Activated CD4-positive, alpha-beta T cell treated with anti-CD3 and anti-CD28 coated beads, Interleukin-2, amount 10 ng/mL, durations not matched to agents 7 days and 5 days (primary cell): ENCODE measurements at regions not wholly inside any gene's neighbourhood (a gene's known extent, or its start where the extent isn't known, plus 50 kb on each side); places are given as distances from the start of the nearest gene placed in this dataset.

Experiments
- CTCF ChIA-PET: fragments of 350-600 bp; sonication (Branson Sonifier 250); formaldehyde crosslinking; loops from one replicate; lab custom pipeline; 2021; ENCODE audit warnings: antibody characterized with exemption; lab: Charles Lee
- POLR2A ChIA-PET: fragments of 350-600 bp; sonication (Branson Sonifier 250); formaldehyde crosslinking; loops from one replicate; lab custom pipeline; 2021; ENCODE audit warnings: antibody characterized with exemption; lab: Charles Lee
- DNase-seq: peaks from one replicate; pipeline ENCODE4 v3.0.0-alpha.2; 2020
- H3K27ac Mint-ChIP-seq: one replicate; pipeline ENCODE4 v1.8.0; 2021; ENCODE audit warnings: mild to moderate bottlenecking, moderate library complexity, mixed read lengths
- H3K27me3 Mint-ChIP-seq: one replicate; pipeline ENCODE4 v1.8.0; 2021; ENCODE audit warnings: mixed read lengths
- H3K36me3 Mint-ChIP-seq: one replicate; pipeline ENCODE4 v1.8.0; 2021; ENCODE audit warnings: low read depth, mixed read lengths
- H3K4me1 Mint-ChIP-seq: one replicate; pipeline ENCODE4 v1.8.0; 2021; ENCODE audit warnings: mixed read lengths
- H3K4me3 Mint-ChIP-seq: one replicate; pipeline ENCODE4 v1.8.0; 2021; ENCODE audit warnings: mild to moderate bottlenecking, moderate library complexity, mixed read lengths
- H3K9me3 Mint-ChIP-seq: one replicate; pipeline ENCODE4 v1.8.0; 2021; ENCODE audit warnings: mixed read lengths

GRCh38 chr1:208499601-208500000, 255.4 kb upstream of the PLXNA2 start:
- no peak overlapping the region for H3K4me3 Mint-ChIP-seq
- no peaks in the 10 kb centered on the region for H3K36me3 Mint-ChIP-seq
- no peaks in the 10 kb centered on the region for H3K9me3 Mint-ChIP-seq
- DNase-seq = no peak
- no peak overlapping the region for H3K27ac Mint-ChIP-seq
- ChIA-PET POLR2A (no interaction called here), CTCF (no interaction called here)
- peaks cover 2% of the 10 kb centered on the region for H3K27me3 Mint-ChIP-seq
- no peaks in the 10 kb centered on the region for H3K4me1 Mint-ChIP-seq

- no peak overlapping the region for H3K27ac Mint-ChIP-seq
- H3K9me3 Mint-ChIP-seq = no peaks in the 10 kb centered on the region
- no peaks in the 10 kb centered on the region for H3K36me3 Mint-ChIP-seq
- H3K4me3 Mint-ChIP-seq = no peak overlapping the region
- H3K4me1 Mint-ChIP-seq = no peaks in the 10 kb centered on the region
- ChIA-PET CTCF (no interaction called here), POLR2A (no interaction called here)
- DNase-seq = no peak
- no peaks in the 10 kb centered on the region for H3K27me3 Mint-ChIP-seq
Observed at GRCh38 chr1:208500375-208500774, 256.2 kb upstream of the PLXNA2 start.

GRCh38 chr1:208501542-208501941, 257.4 kb upstream of the PLXNA2 start:
- CTCF ChIA-PET = no interaction called here
- H3K27me3 Mint-ChIP-seq = no peaks in the 10 kb centered on the region
- H3K27ac Mint-ChIP-seq = no peak overlapping the region
- no peak overlapping the region for H3K4me3 Mint-ChIP-seq
- POLR2A ChIA-PET = no interaction called here
- H3K36me3 Mint-ChIP-seq = no peaks in the 10 kb centered on the region
- H3K4me1 Mint-ChIP-seq = no peaks in the 10 kb centered on the region
- no peaks in the 10 kb centered on the region for H3K9me3 Mint-ChIP-seq
- no peak for DNase-seq

DNA sequence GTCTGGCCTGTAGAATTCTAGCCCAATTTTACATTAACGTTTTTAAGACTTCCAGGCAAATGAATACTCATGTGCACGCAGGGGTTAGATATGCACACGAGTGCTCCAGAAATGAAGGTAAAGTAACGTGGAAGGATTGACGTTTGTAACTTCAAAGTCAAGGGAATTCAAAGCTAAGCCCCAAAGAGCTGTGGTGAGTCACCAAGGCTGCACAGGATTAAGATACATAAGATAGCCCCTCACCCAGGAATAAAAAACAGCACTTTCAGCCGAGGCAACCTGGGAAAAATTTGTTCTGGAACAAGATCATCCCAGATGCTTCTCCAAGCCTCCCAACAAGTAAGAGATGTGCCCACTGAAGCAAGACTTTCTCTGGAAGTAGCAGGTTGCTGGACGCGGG, 259.6 kb upstream of the PLXNA2 start:
- no peak overlapping the region for H3K4me3 Mint-ChIP-seq
- H3K9me3 Mint-ChIP-seq = no peaks in the 10 kb centered on the region
- CTCF ChIA-PET = no interaction called here
- POLR2A ChIA-PET = no interaction called here
- no peak for DNase-seq
- no peaks in the 10 kb centered on the region for H3K4me1 Mint-ChIP-seq
- H3K27me3 Mint-ChIP-seq = no peaks in the 10 kb centered on the region
- H3K36me3 Mint-ChIP-seq = no peaks in the 10 kb centered on the region
- H3K27ac Mint-ChIP-seq = no peak overlapping the region

GRCh38 chr1:208506812-208507211, 262.6 kb upstream of the PLXNA2 start:
- Mint-ChIP-seq H3K9me3 (no peaks in the 10 kb centered on the region), H3K36me3 (no peaks in the 10 kb centered on the region), H3K4me3 (no peak overlapping the region), H3K27ac (no peak overlapping the region), H3K4me1 (no peaks in the 10 kb centered on the region), H3K27me3 (no peaks in the 10 kb centered on the region)
- DNase-seq = no peak
- ChIA-PET CTCF (interaction anchor here (0.7 kb wide), 1 partner anchor 299 kb away, joined by 3 read pairs; no protein-coding TSS in a partner anchor), POLR2A (no interaction called here)

DNA sequence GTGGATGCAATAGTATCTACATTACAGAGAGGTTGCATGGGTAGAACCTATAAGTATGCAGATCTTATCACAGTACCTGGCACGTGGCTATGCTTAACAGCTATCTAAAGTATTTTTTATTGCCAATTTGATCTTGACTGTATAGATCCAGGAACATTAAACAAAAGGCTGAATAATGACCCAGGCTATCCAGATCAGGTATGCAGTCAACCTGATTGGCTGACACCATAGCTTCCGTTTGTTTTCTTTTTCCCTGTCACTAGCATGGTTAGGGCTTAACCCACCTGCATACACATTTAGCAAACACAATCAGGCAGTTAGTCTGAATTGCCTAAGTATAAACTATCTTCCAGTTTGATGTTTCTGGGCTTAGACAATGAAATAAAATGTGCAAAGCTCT, 264.9 kb upstream of the PLXNA2 start:
- Mint-ChIP-seq H3K27ac (no peak overlapping the region), H3K4me3 (no peak overlapping the region), H3K9me3 (no peaks in the 10 kb centered on the region), H3K27me3 (peaks cover 4% of the 10 kb centered on the region), H3K4me1 (no peaks in the 10 kb centered on the region), H3K36me3 (no peaks in the 10 kb centered on the region)
- ChIA-PET POLR2A (no interaction called here), CTCF (no interaction called here)
- DNase-seq = no peak

- ChIA-PET POLR2A (no interaction called here), CTCF (no interaction called here)
- DNase-seq = no peak
- peaks cover 4% of the 10 kb centered on the region for H3K27me3 Mint-ChIP-seq
- H3K4me1 Mint-ChIP-seq = no peaks in the 10 kb centered on the region
- H3K27ac Mint-ChIP-seq = no peak overlapping the region
- no peaks in the 10 kb centered on the region for H3K36me3 Mint-ChIP-seq
- H3K4me3 Mint-ChIP-seq = no peak overlapping the region
- no peaks in the 10 kb centered on the region for H3K9me3 Mint-ChIP-seq
Observed at GRCh38 chr1:208510192-208510952, 266.2 kb upstream of the PLXNA2 start.

GRCh38 chr1:208511242-208511860, 267.2 kb upstream of the PLXNA2 start:
- peaks cover 4% of the 10 kb centered on the region for H3K27me3 Mint-ChIP-seq
- ChIA-PET CTCF (no interaction called here), POLR2A (no interaction called here)
- no peak overlapping the region for H3K27ac Mint-ChIP-seq
- H3K4me3 Mint-ChIP-seq = no peak overlapping the region
- no peak for DNase-seq
- no peaks in the 10 kb centered on the region for H3K9me3 Mint-ChIP-seq
- no peaks in the 10 kb centered on the region for H3K4me1 Mint-ChIP-seq
- H3K36me3 Mint-ChIP-seq = no peaks in the 10 kb centered on the region

DNA sequence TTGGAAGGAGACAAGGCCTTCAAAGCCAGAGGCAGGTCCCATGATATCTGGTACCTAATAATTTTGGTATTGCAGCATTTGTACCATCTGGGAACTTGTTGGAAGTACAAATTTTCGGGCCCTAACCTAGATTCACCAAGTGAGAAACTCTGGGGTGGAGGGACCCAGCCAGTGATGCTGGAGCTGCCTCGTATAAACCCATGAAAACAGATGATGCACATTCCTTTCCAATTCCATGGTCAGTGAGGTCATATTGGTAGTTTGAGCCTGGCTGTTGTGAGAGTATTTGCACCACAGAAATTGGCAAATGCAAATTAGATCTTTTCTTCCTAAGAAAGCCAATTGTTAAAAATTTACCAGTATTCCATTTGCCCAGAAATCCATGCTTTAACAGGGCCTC, 269.6 kb upstream of the PLXNA2 start:
- peaks cover 4% of the 10 kb centered on the region for H3K27me3 Mint-ChIP-seq
- no peak overlapping the region for H3K27ac Mint-ChIP-seq
- H3K9me3 Mint-ChIP-seq = no peaks in the 10 kb centered on the region
- no peaks in the 10 kb centered on the region for H3K4me1 Mint-ChIP-seq
- no peak for DNase-seq
- CTCF ChIA-PET = no interaction called here
- no peaks in the 10 kb centered on the region for H3K36me3 Mint-ChIP-seq
- no peak overlapping the region for H3K4me3 Mint-ChIP-seq
- POLR2A ChIA-PET = no interaction called here

DNA sequence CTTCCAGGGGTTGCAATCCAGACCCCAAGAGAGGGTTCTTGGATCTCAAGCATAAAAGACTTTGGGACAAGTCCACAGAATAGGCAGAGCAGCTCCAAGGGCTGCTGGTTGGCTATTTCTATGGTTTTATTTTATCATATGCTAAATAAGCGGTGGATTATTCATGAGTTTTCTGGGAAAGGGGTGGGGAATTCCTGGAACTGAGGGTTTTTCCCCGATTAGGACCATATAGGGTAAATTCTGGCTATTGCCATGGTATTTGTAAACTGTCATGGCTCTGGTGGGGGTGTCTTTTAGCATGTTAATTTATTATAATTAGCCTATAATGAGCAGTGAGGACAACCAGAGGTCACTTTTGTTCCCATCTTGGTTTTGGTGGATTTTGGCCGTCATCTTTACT, 270.9 kb upstream of the PLXNA2 start:
- no peak for DNase-seq
- Mint-ChIP-seq H3K36me3 (no peaks in the 10 kb centered on the region), H3K4me1 (no peaks in the 10 kb centered on the region), H3K4me3 (no peak overlapping the region), H3K27ac (no peak overlapping the region), H3K27me3 (peaks cover 4% of the 10 kb centered on the region), H3K9me3 (no peaks in the 10 kb centered on the region)
- CTCF ChIA-PET = no interaction called here
- POLR2A ChIA-PET = no interaction called here

DNA sequence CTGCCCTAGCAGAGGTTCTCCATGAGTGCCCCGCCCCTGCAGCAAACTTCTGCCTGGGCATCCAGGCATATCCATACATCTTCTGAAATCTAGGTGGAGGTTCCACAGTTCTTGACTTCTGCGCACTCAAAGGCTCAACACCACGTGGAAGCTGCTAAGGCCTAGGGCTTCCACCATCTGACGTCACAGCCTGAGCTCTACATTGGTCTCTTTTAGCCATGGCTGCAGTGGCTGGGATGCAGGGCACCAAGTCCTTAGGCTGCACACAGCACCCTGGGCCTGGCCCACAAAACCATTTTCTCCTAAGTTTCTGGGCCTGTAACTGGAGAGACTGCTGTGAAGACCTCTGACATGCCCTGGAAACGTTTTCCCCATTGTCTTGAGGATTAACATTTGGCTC, 272.6 kb upstream of the PLXNA2 start:
- Mint-ChIP-seq H3K27ac (no peak overlapping the region), H3K4me3 (no peak overlapping the region), H3K9me3 (no peaks in the 10 kb centered on the region), H3K36me3 (no peaks in the 10 kb centered on the region), H3K4me1 (no peaks in the 10 kb centered on the region), H3K27me3 (peaks cover 6% of the 10 kb centered on the region)
- POLR2A ChIA-PET = no interaction called here
- CTCF ChIA-PET = interaction anchor here (0.5 kb wide), 1 partner anchor 495 kb away, joined by 3 read pairs; no protein-coding TSS in a partner anchor
- DNase-seq = no peak

DNA sequence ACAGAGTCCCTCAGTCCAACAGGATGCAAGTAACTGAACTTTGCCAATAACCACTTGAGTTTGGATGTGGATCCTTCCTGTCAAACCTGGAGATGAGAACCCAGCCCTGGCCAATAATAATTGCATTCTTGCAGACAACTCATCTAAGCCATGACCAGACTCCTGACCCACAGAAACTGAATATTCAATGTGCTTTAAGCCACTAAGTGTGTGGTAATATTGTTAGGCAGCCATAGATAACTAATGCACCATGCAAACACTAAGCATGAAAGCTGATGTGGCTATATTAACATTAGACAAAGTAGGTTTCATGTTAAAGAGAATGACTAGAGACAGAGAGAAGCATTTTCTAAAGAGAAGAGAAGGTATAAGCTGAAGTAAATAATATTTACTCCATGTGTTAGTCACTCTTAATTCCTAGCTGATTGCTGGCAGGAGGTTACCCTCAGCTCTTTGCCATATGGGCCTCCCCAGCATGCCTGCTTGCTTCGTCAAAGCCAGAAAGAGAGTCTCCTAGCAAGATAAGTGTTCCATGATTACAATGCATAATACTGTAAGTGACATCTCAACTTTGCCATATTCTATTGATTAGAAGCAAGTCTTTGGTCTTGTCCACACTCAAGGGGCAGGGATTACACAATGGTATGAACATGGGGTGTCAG, 276.4 kb upstream of the PLXNA2 start:
- Mint-ChIP-seq H3K9me3 (no peaks in the 10 kb centered on the region), H3K27ac (no peak overlapping the region), H3K4me1 (no peaks in the 10 kb centered on the region), H3K27me3 (peaks cover 2% of the 10 kb centered on the region), H3K4me3 (no peak overlapping the region), H3K36me3 (no peaks in the 10 kb centered on the region)
- CTCF ChIA-PET = no interaction called here
- no peak for DNase-seq
- POLR2A ChIA-PET = no interaction called here

- Mint-ChIP-seq H3K36me3 (no peaks in the 10 kb centered on the region), H3K4me3 (no peak overlapping the region), H3K4me1 (no peaks in the 10 kb centered on the region), H3K9me3 (no peaks in the 10 kb centered on the region), H3K27me3 (peaks cover 2% of the 10 kb centered on the region), H3K27ac (no peak overlapping the region)
- no peak for DNase-seq
- ChIA-PET CTCF (no interaction called here), POLR2A (no interaction called here)
Observed at GRCh38 chr1:208521534-208521933, 277.4 kb upstream of the PLXNA2 start.
